Spleen (tissue), 7 donors: ENCODE measurements at regions not wholly inside any gene's neighbourhood (a gene's known extent, or its start where the extent isn't known, plus 50 kb on each side); places are given as distances from the start of the nearest gene placed in this dataset.

Source experiments
- CTCF ChIP-seq, 11 experiments: fragments of 200-600 bp in 7 of 11; fragments of 450-650 bp in 4 of 11; sonication (generic) in 4 of 11; IDR thresholded peaks in 8 of 11; conservative IDR thresholded peaks in 3 of 11; 1 replicate in 7 of 11; 2 replicates in 4 of 11; pipeline versions ENCODE4 v1.4.0 to v1.8.0; 2016 to 2021; ENCODE audit warnings: antibody characterized with exemption in 11 of 11, inconsistent platforms in 4 of 11, mild to moderate bottlenecking in 1 of 11
- POLR2A ChIP-seq, 3 donors: fragments of 450-650 bp; IDR thresholded peaks; one replicate each; pipeline ENCODE4 v1.5.1; 2017; ENCODE audit warnings: antibody characterized with exemption in 3 of 3, mild to moderate bottlenecking in 1 of 3
- POLR2AphosphoS5 ChIP-seq, 3 donors: sonication (generic); formaldehyde crosslinking; IDR thresholded peaks; one replicate each; pipeline ENCODE4 v1.5.1; 2017; ENCODE audit warnings: antibody characterized with exemption in 3 of 3
- donor health status: DM: no; HTN: no; CAD: no; lungs with moderate emphysema.
- donor health status: DM: no; HTN: no; CAD: no.
- donor health status: DM: no; HTN: no; CAD: no.

- TF ChIP-seq CTCF (IDR thresholded peaks at IDR 0.05 in 8 of 11, conservative IDR thresholded peaks at IDR 0.05 in 3 of 11), result no peak
- TF ChIP-seq POLR2AphosphoS5 (IDR thresholded peaks at IDR 0.05), result no peak
- no peak for TF ChIP-seq POLR2A (IDR thresholded peaks at IDR 0.05)
Measured at GRCh38 chr2:43034921-43035320, 191.5 kb downstream of the ZFP36L2 start.
